Common myeloid progenitor, CD34-positive (primary cell): ENCODE measurements at regions not wholly inside any gene's neighbourhood (a gene's known extent, or its start where the extent isn't known, plus 50 kb on each side); places are given as distances from the start of the nearest gene placed in this dataset.

Experiments used
- CTCF ChIA-PET: fragments of 350-600 bp; sonication (Branson Sonifier 250); formaldehyde crosslinking; loops from one replicate; lab custom pipeline; 2021; ENCODE audit warnings: antibody characterized with exemption; lab: Charles Lee
- POLR2A ChIA-PET: fragments of 350-600 bp; sonication (Branson Sonifier 250); formaldehyde crosslinking; loops from one replicate; lab custom pipeline; 2021; ENCODE audit warnings: antibody characterized with exemption; lab: Charles Lee
- DNase-seq, 3 donors: peaks; one replicate each; pipeline versions ENCODE4 v3.0.0 to v3.0.0-alpha.2; 2013
- H3K27ac ChIP-seq, 2 experiments: 1 replicate in 1 of 2; 2 replicates in 1 of 2; pipeline ENCODE4 v1.7.0; 2013; ENCODE audit warnings: inconsistent platforms in 2 of 2, low read length in 2 of 2, mild to moderate bottlenecking in 2 of 2, low read depth in 1 of 2, moderate library complexity in 1 of 2; ENCODE audit not compliant: severe bottlenecking in 2 of 2, insufficient read depth in 1 of 2, poor library complexity in 1 of 2
- H3K27me3 ChIP-seq, 5 experiments: replicated peaks in 2 of 5; 1 replicate in 3 of 5; 2 replicates in 2 of 5; pipeline versions ENCODE4 v1.6.1 to v1.7.0; 2013; ENCODE audit warnings: low read length in 4 of 5, mild to moderate bottlenecking in 2 of 5, moderate library complexity in 2 of 5, inconsistent platforms in 1 of 5; ENCODE audit not compliant: insufficient read depth in 5 of 5, control insufficient read depth in 4 of 5
- H3K36me3 ChIP-seq, 4 experiments: 1 replicate in 2 of 4; 2 replicates in 2 of 4; pipeline versions ENCODE4 v1.6.1 to v1.7.0; 2013; ENCODE audit warnings: low read length in 3 of 4, control low read depth in 1 of 4, mild to moderate bottlenecking in 1 of 4; ENCODE audit not compliant: control insufficient read depth in 4 of 4, insufficient read depth in 4 of 4
- H3K4me1 ChIP-seq, 4 experiments: 1 replicate in 3 of 4; 2 replicates in 1 of 4; pipeline versions ENCODE4 v1.6.1 to v1.7.1; 2013; ENCODE audit warnings: low read length in 3 of 4, mild to moderate bottlenecking in 3 of 4, control low read depth in 1 of 4, inconsistent platforms in 1 of 4, moderate library complexity in 1 of 4; ENCODE audit not compliant: control insufficient read depth in 4 of 4, insufficient read depth in 4 of 4; ENCODE audit errors: control extremely low read depth in 1 of 4
- H3K4me3 ChIP-seq, 7 experiments: 1 replicate in 4 of 7; 2 replicates in 3 of 7; pipeline versions ENCODE4 v1.5.1 to v1.7.0; 2013; ENCODE audit warnings: mild to moderate bottlenecking in 7 of 7, low read length in 6 of 7, moderate library complexity in 6 of 7, inconsistent platforms in 2 of 7, low read depth in 2 of 7, control low read depth in 1 of 7; ENCODE audit not compliant: insufficient read depth in 4 of 7, control insufficient read depth in 1 of 7; ENCODE audit errors: extremely low read depth in 1 of 7
- H3K9me3 ChIP-seq, 5 experiments: 1 replicate in 4 of 5; 2 replicates in 1 of 5; pipeline versions ENCODE4 v1.6.1 to v1.7.1; 2013; ENCODE audit warnings: low read length in 4 of 5, mild to moderate bottlenecking in 2 of 5, inconsistent platforms in 1 of 5, low read depth in 1 of 5, moderate library complexity in 1 of 5; ENCODE audit not compliant: control insufficient read depth in 4 of 5, insufficient read depth in 2 of 5; ENCODE audit errors: control extremely low read depth in 1 of 5
- WGBS: methylation state at CpG from one replicate; pipeline ENCODE4 v1.1.5; 2013; ENCODE audit not compliant: insufficient coverage; 5-methylcytosine and 5-hydroxymethylcytosine counted together

GRCh38 chr2:65731476-65731875 is 299.1 kb upstream of the SPRED2 start:
- peaks cover 0 to 4% (median 3%) of the 10 kb centered on the region in 4 experiments for H3K4me1 ChIP-seq
- POLR2A ChIA-PET: no interaction called here
- no peaks in the 10 kb centered on the region for H3K27me3 ChIP-seq
- H3K4me3 ChIP-seq: no peak overlapping the region
- CTCF ChIA-PET: no interaction called here
- WGBS: 97% methylated on average over 9 of the region's 12 CpGs
- H3K9me3 ChIP-seq: no peaks in the 10 kb centered on the region
- H3K27ac ChIP-seq: no peak overlapping the region
- no peak for DNase-seq
- H3K36me3 ChIP-seq: no peaks in the 10 kb centered on the region

- POLR2A ChIA-PET: no interaction called here
- no peaks in the 10 kb centered on the region for H3K36me3 ChIP-seq
- no peak for DNase-seq
- H3K4me1 ChIP-seq: peaks cover 0 to 4% (median 3%) of the 10 kb centered on the region in 4 experiments
- CTCF ChIA-PET: no interaction called here
- H3K27me3 ChIP-seq: no peaks in the 10 kb centered on the region
- H3K9me3 ChIP-seq: peaks cover 0 to 3% (median 0%) of the 10 kb centered on the region in 5 experiments
- WGBS: 96% methylated on average over 3 of the region's 3 CpGs
- no peak overlapping the region for H3K27ac ChIP-seq
- H3K4me3 ChIP-seq: no peak overlapping the region
Observed at GRCh38 chr2:65730186-65730585, 297.8 kb upstream of the SPRED2 start.

DNA sequence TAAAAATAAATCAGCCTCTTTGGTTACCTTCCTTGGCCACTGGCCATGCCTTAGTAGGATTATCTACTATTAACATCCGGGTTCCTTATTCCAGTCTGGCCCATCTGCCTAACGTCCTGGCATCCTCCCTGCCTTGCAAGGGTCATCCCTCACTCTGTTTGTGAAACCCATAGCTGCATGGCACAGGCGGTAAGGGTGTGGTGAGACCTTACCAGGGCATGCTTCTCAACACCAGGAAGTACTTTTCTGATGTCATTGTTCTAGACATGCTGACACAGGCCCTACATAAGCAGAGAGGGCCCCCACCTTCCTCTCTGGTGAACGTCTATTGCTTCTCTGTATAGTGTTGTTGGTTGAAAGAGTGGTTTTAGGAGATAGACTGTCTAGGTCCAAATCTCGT is 296.8 kb upstream of the SPRED2 start:
- no peaks in the 10 kb centered on the region for H3K27me3 ChIP-seq
- H3K4me3 ChIP-seq: no peak overlapping the region
- WGBS: 56% methylated on average over 3 of the region's 5 CpGs
- CTCF ChIA-PET: no interaction called here
- no peak overlapping the region for H3K27ac ChIP-seq
- no peaks in the 10 kb centered on the region for H3K36me3 ChIP-seq
- H3K4me1 ChIP-seq: peaks cover 0 to 4% (median 3%) of the 10 kb centered on the region in 4 experiments
- DNase-seq: peak in 1 of 3 donors; percentile 10
- POLR2A ChIA-PET: no interaction called here
- peaks cover 0 to 3% (median 0%) of the 10 kb centered on the region in 5 experiments for H3K9me3 ChIP-seq

- H3K36me3 ChIP-seq: no peaks in the 10 kb centered on the region
- peaks cover 0 to 3% (median 0%) of the 10 kb centered on the region in 5 experiments for H3K9me3 ChIP-seq
- peak in 2 of 3 donors; percentile 17 to 36 for DNase-seq
- H3K27me3 ChIP-seq: no peaks in the 10 kb centered on the region
- H3K4me1 ChIP-seq: peaks cover 0 to 4% (median 3%) of the 10 kb centered on the region in 4 experiments
- H3K4me3 ChIP-seq: no peak overlapping the region
- whole genome bisulfite sequencing: 100% methylated on average over 1 of the region's 5 CpGs
- H3K27ac ChIP-seq: no peak overlapping the region
- POLR2A ChIA-PET: no interaction called here
- CTCF ChIA-PET: no interaction called here
Observed at GRCh38 chr2:65728477-65729180, 296.2 kb upstream of the SPRED2 start.

DNA sequence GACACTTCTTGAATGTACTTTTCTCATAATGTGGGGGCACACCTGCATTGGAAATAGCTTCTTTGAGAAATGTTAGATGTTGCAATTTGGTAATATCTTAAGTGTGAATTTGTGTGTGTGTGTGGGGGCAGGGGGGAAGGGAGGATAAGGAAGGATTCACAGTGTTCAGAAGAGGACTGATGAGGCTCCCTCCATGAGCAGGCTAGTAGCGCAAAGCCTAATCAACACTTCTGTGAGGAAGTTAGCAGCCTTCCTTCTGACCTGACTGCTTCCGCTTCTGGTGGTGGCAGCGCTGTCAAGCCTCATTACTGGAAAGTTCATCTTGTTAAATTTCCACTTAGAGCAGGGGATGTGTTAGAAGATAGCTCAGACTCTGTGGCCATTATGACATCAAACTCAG is 295.4 kb upstream of the SPRED2 start:
- ChIA-PET POLR2A (no interaction called here), CTCF (no interaction called here)
- Histone ChIP-seq H3K36me3 (no peaks in the 10 kb centered on the region), H3K27ac (peak overlapping the region in 1 of 2 experiments; percentile 39), H3K4me1 (peaks cover 0 to 4% (median 3%) of the 10 kb centered on the region in 4 experiments), H3K27me3 (peaks cover 0 to 2% (median 0%) of the 10 kb centered on the region in 5 experiments), H3K9me3 (peaks cover 0 to 3% (median 0%) of the 10 kb centered on the region in 5 experiments), H3K4me3 (no peak overlapping the region)
- WGBS: 73% methylated on average over 3 of the region's 3 CpGs
- peak in 2 of 3 donors; percentile 45 to 62 for DNase-seq

DNA sequence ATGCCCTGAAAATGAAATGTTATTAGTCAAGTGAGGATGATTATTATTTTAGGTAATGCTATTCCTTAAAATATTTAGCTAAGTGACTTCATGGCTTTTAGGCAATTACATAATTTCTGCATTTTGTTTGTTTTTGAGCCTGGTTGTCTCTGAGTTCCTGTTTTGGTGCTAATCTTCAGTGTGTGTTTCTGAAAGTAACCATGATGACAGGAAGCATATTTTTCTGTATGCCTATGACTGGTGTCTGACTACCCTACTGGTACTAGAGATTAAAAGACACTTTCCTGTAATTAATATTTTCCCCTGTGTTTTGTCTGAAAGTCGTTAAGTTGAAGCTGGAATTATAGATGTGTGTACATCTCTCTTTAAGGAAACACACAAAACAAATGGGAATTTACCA is 295.0 kb upstream of the SPRED2 start:
- ChIA-PET CTCF (no interaction called here), POLR2A (no interaction called here)
- H3K27me3 ChIP-seq: peaks cover 0 to 2% (median 0%) of the 10 kb centered on the region in 5 experiments
- no peak overlapping the region for H3K4me3 ChIP-seq
- WGBS: no CpG with 5 or more reads among the region's 1 CpG
- H3K9me3 ChIP-seq: peaks cover 0 to 3% (median 0%) of the 10 kb centered on the region in 5 experiments
- peak overlapping the region in 1 of 2 experiments; percentile 39 for H3K27ac ChIP-seq
- DNase-seq: peak; percentile 24 to 89 (median 79)
- peaks cover 0 to 4% (median 3%) of the 10 kb centered on the region in 4 experiments for H3K4me1 ChIP-seq
- H3K36me3 ChIP-seq: no peaks in the 10 kb centered on the region

GRCh38 chr2:65724752-65725151 is 292.4 kb upstream of the SPRED2 start:
- CTCF ChIA-PET: no interaction called here
- DNase-seq: no peak
- no peak overlapping the region for H3K27ac ChIP-seq
- peaks cover 0 to 4% (median 3%) of the 10 kb centered on the region in 4 experiments for H3K4me1 ChIP-seq
- WGBS: 100% methylated on average over 3 of the region's 4 CpGs
- H3K27me3 ChIP-seq: peaks cover 0 to 2% (median 0%) of the 10 kb centered on the region in 5 experiments
- POLR2A ChIA-PET: no interaction called here
- no peak overlapping the region for H3K4me3 ChIP-seq
- peaks cover 0 to 3% (median 0%) of the 10 kb centered on the region in 5 experiments for H3K9me3 ChIP-seq
- H3K36me3 ChIP-seq: no peaks in the 10 kb centered on the region
